HK-2 (cell line): ENCODE measurements at regions not wholly inside any gene's neighbourhood (a gene's known extent, or its start where the extent isn't known, plus 50 kb on each side); places are given as distances from the start of the nearest gene placed in this dataset.
"Not testable (repeated sequence)": the region's sequence is repeated elsewhere in the genome, so short reads cannot be mapped to it uniquely, and the experiment has no call there.

ENCODE experiments used
- DNase-seq: peaks from one replicate; pipeline ENCODE4 v3.0.0-alpha.2; 2018; ENCODE audit not compliant: unreplicated experiment

DNA sequence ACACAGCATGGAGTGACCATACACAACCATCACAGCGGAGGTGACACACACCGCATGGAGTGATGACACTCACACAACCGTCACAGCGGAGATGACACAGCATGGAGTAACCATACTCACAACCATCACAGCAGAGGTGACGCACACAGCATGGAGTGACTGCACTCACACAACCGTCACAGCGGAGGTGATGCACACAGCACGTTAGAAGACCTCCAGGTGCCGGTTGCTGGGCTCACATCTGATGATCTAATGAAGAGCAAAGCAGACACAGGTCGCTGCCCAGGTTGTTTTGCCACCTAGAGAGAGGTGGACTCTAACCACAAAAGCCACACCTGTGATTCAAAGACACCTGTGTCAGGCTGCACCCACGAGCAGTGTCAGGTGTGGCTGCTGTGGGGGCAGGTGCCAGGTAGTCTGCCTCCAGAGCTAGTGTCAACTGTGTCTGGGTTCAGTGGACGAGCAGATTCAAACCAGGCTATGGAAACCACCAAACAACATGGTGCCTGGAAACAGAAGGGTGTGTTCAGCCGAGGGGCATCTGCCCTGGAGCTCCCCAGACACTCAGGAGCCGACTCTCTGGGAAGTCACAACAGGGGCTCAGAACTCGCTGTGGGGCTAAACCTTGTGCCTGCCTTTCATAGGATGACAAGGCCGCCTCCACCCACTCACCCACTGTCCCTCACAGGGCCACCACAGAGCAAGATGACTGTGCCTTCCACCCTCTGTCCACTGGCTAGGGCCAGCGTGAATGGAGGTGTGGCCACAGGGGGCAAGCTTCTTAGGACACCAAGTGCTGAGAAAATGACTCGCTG is 608.2 kb downstream of the TBC1D22A start:
- no peak for DNase-seq

DNA sequence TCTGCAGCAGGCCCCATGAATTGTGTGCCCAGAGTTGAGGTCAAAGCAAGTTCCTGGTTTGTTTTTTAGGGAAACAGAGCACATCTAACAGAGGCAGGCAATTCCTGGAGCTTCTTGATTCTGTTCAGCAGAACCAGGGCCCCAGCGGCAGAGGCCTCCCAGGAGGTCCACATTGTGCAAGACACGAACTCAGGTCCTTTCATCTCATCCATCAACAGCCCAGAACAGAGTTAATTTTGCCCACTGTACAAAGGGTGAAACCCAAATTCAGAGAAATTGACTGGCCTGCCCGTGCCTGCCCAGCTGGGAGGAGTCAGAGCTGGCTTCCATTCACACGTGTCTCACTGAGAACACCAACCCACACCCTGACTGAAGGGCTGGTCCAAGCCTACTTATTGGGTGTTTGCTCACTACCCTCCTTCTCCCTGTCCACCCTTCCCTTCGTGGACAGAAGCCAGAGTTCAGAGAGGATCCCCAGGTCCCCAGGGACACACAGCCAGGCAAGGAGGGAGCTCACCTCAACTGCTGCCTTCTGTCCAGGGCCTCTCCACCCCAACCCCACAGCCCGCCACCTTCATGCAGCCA is 607.1 kb downstream of the TBC1D22A start:
- no peak for DNase-seq

DNA sequence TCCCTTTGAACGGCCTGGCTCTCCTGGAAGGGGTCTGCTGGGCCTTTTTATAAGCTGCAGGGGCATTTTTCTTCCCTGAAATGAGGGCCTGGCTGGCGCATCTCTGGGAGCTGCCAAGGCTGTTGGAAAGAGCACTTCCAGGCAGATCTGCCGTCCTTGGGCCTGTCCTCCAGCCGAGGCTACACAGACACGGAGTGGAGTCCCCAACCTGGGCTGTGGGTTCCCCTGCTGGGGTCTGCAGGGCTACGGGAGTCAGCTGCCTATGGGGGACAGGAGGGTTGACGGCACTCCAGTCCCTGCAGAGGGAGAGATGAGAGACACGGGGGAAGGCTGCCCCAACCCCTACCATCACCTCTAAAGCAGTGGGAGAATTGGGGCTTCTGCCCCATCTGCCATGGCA is 606.6 kb downstream of the TBC1D22A start:
- DNase-seq: no peak

DNA sequence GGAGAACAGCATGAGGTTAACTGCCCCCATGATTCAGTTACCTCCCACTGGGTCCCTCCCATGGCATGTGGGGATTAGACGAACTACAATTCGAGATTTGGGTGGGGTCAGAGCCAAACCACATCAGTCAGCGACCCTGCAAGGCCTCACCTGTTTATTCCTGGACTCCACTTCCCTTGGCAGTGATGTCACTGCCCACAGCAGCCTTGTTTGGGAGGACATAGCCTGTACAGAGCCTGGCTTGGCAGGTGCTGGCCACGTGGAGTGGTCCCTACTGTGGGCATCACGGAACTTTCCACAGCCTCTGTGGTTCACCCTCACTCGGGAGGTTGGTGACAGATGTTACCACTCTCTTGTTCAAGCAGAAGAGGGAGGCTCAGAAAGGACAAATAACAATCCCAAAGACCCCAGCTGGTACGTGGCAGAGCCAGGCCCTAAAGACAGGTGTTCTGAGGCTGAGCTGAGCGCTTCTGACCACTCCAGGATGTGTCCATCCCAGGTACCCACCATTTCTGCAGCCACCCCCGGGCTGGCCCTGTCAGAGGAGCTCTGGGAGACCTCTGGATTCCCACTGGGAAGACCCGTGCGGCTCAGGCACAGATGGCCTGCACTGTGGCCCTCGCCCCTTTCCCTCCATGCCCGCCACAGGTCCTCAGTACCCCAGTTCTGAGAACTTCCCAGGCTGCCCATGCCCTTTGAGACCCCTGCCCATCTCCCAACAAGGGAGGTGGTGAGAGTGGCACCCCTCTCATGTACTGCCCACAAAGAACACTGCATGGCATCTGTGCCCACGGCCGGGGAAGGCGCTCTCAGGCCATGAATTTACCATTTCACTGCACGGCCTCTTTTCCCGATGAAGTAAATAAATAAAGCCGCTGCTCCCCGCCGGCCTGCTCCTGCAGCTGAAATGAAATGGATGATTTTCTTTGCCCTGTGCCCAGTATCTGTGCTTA is 605.8 kb downstream of the TBC1D22A start:
- no peak for DNase-seq

DNA sequence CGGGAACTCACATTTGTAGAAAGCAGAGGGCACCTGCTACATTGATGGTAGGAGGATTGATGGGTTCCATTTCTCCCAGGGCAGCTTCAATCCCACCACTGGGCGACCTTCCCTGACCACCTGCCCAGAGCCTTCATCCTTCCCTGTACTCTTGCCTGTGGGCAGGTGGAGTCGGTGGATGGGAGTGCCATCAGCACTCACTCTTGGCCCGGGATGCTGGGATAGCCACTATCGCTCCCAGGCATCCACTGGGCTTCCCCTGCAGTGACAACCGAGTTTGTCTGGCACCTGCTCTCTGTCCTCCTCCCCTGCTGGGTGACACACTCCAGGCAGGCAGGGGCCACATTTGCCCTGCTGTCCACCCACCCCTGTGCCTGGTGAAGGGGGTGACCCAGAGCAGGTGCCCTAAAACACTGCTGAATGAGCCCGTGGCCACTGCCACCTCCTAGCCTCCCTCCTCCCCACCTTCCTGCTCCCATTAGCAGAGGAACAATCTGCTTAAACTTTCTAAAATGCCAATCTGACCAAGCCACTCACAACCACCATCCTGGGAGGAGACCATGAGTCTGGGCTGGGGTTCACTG is 604.7 kb downstream of the TBC1D22A start:
- DNase-seq: no peak

DNA sequence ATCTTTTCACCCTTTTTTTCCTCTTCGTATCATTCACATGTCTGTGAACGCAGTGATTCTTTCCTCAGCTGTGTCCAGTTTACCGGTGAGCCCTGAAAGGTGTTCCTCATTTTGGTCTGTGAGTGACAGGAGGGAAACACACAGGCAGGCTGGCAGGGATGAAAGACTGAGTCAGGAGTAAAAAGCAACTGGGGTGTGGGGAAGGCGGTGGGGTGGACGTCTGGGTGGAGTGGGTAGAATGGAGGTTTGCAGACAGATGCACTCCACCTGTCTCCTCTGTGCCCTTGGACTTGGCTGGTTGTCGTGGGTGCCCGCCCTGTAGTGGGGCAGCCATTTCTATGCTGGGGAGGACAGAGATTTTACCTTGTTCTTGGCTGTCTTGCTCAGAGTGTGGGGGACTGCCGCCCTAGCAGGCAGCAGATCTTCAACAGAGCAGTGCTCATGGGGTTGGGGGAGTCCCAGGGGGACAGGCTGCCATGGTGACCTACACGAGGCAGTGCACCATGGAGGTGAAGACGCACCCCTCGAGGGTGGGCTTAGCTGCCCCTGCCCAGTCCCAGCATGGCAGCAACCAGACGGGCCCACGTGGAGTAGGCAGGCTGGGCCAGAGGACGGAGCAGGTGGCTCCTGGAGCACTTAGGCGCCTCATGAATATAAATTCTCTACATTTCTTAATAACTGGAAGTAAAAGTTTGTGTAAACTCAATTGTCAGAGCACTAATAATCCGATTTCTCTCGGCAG is 603.7 kb downstream of the TBC1D22A start:
- no peak for DNase-seq

DNA sequence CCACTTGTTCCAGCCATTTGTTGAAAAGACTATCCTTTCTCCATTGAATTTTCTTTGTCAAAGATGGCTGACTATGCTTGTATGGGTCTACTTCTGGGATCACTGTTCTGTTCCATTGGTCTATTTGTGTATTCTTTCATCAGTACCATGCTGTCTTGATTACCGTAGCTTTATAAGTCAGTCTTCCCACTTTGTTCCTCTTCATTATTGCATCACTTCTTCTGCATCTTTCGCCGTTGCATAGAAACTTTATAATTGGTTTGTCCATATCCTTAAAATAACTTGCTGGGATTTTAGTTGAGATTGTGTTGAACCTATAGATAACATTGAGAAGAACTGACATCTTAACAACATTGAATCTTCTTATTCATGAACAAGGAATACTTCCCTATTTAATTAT is 598.8 kb downstream of the TBC1D22A start:
- no peak for DNase-seq

DNA sequence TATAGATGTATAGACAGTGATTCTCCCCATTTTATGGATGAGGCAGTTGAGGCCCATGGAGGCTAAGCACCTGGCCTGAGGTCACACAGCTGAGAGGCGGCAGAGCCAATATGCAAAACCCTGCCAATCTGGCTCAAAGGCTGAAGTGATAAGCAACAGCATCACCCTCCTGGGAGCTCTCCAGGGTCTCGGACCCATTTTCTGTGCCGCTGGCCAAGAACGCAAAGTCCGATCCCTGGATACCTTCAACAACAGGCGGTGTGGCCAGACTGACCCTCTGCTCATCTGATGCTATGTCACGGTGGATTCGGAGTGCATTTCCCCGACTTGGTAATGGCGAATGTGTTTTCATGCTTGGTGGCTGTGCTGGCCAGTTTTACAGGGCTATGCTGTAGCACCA is 595.0 kb downstream of the TBC1D22A start:
- DNase-seq: no peak

DNA sequence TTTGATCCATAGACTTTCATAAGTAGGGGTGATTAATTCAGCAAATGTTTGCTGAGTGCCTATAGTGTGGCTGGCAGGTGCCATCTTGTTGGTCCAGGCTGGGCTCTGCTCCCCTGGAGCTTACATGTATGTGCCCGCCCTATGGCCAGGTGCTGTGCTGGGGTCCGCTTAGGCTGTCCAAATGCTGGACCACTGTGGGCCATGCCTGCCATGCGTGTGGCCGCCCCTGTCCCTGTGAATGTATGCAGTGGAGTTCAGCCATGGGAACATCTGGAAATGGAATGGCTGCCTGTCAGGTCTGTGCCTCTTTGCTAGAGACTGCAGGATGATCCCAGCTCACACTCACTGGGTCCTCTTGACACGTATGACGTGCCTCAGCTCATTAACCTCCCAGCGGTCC is 594.6 kb downstream of the TBC1D22A start:
- no peak for DNase-seq

DNA sequence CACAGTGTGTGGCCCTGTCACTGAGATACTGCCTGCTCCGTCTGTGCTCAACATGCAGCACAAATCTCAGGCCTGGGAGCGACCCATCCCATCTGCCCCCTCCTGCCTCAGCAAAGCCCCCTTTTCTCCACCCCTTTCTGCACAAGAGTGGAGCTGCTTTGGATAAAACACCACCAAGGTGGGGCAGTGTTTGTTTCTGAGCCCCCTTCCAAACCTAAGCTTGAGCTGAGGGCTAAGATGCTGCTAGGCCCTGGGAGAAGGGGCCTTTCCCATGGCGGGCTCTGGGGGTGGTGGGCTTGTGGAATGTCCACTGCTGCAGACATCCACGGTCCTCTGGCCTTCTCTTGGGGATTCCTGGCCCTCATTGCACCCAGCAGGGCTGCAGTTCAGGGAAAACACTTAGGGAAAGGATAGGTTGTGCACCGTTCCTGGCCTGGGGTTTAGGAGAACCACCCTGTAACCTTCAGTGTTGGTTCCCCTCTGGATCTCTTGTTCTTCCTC is 594.1 kb downstream of the TBC1D22A start:
- no peak for DNase-seq

DNA sequence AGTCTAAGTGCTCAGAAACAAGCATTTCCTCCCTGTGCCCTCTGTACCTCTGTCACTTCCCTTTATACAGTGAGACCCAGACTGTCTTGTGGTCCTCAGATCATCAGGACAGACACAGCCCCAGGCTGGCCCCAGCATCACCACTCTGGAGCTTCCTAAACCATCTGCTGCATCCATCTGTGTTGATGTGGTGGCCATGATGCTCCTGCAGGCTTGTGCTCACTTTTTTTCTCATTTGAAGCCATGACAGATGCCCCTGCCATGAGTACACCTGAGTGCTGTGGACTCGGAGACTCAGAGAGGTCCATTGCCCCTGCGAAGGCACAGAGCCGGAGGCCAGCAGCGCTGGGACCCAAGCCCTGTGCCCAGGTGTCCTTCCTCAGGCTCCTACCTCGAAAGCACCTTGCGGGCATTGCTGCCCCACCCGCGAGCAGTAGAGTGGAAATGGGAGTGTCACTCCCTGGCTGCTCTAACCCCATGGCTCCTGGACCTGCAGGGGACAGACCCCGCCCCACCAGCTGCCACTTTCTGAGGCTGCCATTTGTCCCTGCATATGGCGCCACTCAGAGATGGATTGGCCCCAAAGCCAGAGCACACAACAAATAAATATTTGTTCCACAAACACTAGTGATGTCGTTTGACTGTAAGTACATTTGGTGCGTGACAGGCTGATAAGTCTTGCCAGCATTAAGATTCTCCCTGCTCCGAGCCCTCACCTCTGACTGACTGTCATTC is 593.5 kb downstream of the TBC1D22A start:
- no peak for DNase-seq

DNA sequence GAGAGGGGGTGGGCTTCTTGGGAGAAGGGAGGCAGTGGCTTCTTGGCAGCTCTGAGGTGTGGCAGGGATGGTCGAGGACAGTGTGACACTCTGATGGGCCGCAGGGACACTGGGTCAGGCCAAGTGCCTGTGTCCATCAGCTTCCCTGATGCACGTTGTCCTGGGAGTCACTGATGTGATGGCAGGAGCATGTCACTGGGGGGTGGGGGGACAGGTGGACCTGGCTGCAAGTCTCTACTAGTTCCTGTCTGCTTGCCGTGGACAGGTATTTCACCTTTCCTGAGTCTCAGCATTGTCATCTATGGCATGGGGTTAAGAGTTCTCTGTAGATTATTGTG is 592.9 kb downstream of the TBC1D22A start:
- DNase-seq: no peak

DNA sequence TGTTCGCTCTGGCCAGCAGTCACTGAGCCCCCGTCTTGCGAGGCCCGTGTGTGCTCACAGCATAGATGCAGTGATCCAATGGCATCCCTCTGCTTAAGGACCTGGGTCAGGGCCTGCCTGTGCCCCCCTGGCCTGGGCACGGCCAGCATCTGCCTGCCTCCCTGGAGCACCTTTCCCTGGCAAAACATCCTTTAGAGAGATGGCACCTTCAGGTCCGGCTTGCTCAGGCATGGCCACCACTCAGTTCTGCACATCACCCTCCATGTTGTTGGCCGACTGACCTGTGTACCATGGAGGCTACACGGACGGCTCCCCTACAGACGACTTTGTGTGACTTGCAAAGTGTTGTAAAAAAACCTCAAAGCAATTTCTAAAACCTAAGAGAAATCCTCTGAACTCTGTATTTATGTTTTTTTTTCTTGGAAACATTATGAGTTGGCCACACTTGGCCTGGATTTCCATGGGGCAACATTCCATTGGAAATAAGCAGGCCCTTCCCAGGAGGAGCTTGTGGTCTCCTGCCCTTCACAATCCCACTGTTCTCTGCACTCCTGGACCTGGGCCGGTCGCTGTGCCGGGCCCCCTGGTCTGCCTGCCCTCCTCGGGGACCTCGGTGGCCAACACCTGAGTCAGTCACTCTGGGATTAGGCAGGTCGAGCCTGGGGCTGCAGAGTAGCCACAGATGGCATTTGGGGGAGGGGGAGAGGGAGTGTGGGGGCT is 592.4 kb downstream of the TBC1D22A start:
- DNase-seq: no peak

DNA sequence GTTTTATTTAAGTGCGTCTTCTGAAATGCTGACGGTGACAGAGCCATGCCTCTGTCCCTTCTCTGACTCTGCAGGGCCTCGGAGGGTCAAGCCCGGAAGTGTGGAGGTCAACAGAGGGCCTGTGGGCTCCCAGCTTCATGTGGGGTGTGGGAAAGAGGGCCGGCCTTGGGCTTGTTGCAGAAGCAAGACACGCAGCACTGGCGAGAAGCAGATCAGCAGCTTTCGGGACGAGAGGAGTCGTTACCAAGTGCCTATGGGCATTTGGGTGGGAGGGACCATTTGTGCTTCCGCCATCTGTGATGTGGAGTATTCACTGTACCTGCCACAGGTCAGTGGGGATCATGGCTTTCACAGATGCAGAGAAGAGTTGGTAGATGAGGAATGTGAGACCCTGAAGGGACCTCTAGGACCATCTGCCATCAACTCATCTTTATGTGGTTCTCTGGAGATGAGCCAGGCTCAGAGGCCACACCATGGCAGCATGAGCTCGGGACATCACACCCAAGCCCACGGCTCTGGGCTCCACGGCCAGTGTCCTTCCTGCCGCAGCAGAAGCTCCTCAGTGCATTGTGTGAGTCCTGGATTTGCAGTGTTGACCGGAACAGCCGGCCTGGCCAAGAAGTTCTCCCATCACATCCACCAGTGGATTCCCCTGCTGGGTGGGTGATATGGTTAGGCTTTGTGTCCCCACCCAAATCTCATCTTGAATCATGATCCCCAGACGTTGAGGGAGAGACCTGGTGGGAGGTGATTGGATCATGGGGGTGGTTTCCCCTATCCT is 590.7 kb downstream of the TBC1D22A start:
- DNase-seq: no peak

DNA sequence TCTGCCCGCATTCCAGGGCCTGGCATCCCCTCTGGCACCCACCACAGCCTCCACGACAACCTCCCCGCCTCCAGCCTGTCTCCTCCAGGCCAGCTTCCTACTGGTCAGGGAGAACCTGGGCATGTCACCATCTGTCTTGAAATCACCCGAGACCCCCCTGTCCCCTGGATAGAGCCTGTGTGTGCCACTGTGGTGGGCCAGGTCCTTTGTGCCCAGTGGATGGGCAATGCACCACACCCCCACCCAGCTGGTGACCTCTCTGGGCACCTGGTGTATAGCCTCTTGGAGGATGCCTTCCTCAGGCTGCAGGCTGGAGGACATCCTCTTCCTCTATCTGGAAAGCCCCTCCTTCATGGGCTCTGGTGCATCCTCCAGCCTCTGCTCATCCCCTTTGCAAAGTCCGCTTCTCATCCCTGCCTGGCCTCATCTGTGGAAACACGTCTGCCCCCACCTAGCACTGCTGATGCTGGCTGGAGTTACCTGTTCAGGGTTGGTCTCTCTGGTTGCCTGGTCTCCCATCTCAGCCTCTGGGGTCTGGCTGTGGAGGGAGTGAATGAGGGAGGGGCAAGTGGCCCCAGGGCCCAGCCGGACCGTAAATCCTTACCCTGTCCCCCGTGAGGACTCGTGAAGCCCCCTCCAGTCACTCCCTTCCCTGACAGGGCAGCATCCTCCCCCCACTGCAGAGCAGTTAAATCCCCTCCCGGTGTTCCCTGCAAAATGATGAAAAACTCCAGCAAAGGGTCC is 589.6 kb downstream of the TBC1D22A start:
- no peak for DNase-seq

DNA sequence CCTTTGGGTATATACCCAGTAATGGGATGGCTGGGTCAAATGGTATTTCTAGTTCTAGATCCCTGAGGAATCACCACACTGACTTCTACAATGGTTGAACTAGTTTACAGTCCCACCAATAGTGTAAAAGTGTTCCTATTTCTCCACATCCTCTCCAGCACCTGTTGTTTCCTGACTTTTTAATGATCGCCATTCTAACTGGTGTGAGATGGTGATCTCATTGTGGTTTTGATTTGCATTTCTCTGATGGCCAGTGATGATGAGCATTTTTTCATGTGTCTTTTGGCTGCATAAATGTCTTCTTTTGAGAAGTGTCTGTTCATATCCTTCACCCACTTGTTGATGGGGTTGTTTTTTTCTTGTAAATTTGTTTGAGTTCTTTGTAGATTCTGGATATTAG is 583.8 kb downstream of the TBC1D22A start:
- DNase-seq: not testable (repeated sequence)

DNA sequence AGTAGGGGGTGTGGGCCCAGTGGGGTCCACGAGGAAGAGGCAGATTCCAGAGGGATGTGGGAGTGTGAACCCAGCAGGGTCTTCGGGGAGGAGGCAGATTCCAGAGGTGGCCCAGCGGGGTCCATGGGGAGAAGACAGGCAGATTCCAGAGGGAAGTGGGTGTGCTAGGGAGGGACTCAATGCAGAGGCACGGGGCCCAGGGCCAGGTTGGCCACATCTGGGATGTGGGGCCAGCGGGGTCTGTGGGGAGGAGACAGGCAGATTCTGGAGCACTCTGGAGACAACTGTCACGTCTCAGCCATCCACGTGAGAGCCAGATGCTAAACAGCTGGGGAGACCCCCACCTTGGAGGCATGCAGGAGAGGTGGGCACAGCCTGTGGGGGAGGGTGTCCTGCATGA is 582.6 kb downstream of the TBC1D22A start:
- DNase-seq: no peak

DNA sequence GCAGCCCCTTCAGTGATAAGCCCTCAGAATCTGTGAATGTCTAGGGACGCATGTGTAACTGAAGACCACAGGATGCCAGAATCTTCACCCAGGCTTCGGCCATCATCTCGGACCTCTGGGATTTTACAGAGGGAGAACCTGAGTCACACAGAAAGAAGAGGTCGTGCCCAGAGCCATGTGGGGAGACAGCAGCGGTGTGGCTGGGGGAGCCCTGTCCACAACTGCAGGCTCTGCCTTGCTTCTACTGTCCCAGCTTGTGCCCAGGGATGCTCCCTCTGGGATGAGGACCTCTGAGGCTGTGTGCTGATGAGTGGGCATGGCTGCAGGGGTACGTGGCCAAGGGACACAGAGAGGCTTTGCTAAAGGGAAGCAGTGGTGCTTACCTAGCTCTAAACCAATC is 582.0 kb downstream of the TBC1D22A start:
- no peak for DNase-seq

DNA sequence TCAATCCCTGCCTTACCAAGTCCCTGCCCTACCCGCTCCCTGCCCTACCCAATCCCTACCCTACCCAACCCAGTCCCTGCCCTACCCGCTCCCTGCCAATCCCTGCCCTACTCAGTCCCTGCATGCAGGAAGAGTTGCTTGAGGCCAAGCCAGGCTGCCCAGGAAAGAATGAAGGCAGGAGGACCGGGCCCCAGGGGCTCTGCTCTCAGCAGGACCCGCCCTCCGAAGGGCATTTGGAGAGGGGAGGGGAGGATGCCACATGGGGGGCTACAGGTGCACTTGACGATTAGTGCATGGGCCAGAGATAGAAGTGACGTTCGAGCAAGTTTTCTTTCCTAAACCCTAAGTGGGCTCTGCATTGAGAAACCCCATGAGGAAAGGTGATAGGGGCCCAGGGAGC is 581.2 kb downstream of the TBC1D22A start:
- DNase-seq: no peak
